K562 (cell line): ENCODE measurements at regions not wholly inside any gene's neighbourhood (a gene's known extent, or its start where the extent isn't known, plus 50 kb on each side); places are given as distances from the start of the nearest gene placed in this dataset.

Experiments used
- SIN3B ChIP-seq: fragments of 450-650 bp; IDR thresholded peaks from 2 replicates; pipeline ENCODE4 v1.6.1; 2017; ENCODE audit warnings: low read depth, mild to moderate bottlenecking, moderate library complexity
- TAF7 ChIP-seq: fragments of 450-650 bp; IDR thresholded peaks from 2 replicates; pipeline ENCODE4 v1.6.1; 2016; ENCODE audit warnings: missing genetic modification characterization, missing compliant biosample characterization

DNA sequence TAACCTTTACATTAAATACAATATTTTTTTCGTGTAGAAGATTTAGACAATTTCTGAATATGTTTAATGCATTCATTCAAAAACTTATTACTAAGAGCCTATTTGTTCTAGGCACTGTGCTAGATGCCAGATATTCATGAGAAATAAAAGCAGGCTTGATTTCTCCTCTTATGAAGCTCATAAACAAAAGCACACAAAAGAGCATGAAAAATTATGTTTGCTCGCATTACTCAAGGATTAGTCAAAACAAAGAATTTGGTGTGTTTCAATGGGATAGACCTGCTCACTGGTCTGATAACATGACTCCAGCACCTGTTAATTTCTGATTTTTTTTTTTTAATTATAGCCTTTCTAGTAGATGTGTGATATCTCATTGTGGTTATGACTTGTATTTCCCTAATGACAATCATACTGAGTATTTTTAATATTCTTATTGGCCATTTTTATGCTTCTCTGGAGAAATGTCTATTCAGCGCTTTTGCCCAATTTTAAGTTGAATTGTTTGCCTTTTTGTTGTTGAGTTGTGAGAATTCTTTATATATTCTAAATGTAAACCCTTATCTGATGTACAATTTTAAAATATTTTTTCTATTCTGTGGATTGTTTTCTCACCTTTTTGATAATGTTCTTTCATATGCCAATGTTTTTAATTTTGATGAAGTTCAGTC is 382.3 kb upstream of the ADGRL4 start:
- no peak for TF ChIP-seq SIN3B
- TF ChIP-seq TAF7 = no peak
